ENCODE measurements at regions not wholly inside any gene's neighbourhood (a gene's known extent, or its start where the extent isn't known, plus 50 kb on each side); places are given as distances from the start of the nearest gene placed in this dataset.
A peak's percentile ranks its signal among the peaks of the same experiment; 100 is the strongest.

- peak; percentile 53; the same call in 1 of the 2 replicates for TF ChIP-seq GABPA (IDR thresholded peaks at IDR 0.05; ENCODE audit: low read depth)
- TF ChIP-seq ZNF384 (IDR thresholded peaks at IDR 0.05; ENCODE audit: borderline replicate concordance, low read depth, low read length) = no peak
- no peak for TF ChIP-seq SUZ12 (IDR thresholded peaks at IDR 0.05; ENCODE audit: unreplicated experiment)
- TF ChIP-seq RELB (IDR thresholded peaks at IDR 0.05; ENCODE audit: low read depth) = peak; percentile 86
- TF ChIP-seq CHD2 (IDR thresholded peaks at IDR 0.05; ENCODE audit: borderline replicate concordance, low read depth, low read length) = peak; percentile 77; the same call in 1 of the 2 replicates
- no peak for TF ChIP-seq ZBTB4 (CRISPR knock-in tag; IDR thresholded peaks at IDR 0.05)
- peak; percentile 84; the same call in 1 of the 2 replicates for TF ChIP-seq ZBED1 (IDR thresholded peaks at IDR 0.05; ENCODE audit: borderline replicate concordance)
- peak; percentile 87 for TF ChIP-seq CREM (IDR thresholded peaks at IDR 0.05; ENCODE audit: low read depth)
- TF ChIP-seq SREBF1 (IDR thresholded peaks at IDR 0.05; ENCODE audit: low read length) = no peak
- peak; percentile 95 for TF ChIP-seq JUNB (IDR thresholded peaks at IDR 0.05)
- TF ChIP-seq HSF1 (IDR thresholded peaks at IDR 0.05; ENCODE audit: low read depth, low read length) = no peak
- TF ChIP-seq ZBTB40 (IDR thresholded peaks at IDR 0.05; ENCODE audit: borderline replicate concordance) = no peak
- TF ChIP-seq NR2C1 (IDR thresholded peaks at IDR 0.05) = no peak
- peak; percentile 61 for TF ChIP-seq ATF7 (IDR thresholded peaks at IDR 0.05; ENCODE audit: low read depth)
- no peak for TF ChIP-seq RFX5 (IDR thresholded peaks at IDR 0.05; ENCODE audit: low read depth, low read length)
- peak; percentile 95 for TF ChIP-seq EED (IDR thresholded peaks at IDR 0.05; ENCODE audit: low read depth)
- no peak for TF ChIP-seq SMARCA5 (IDR thresholded peaks at IDR 0.05)
- TF ChIP-seq POU2F2 (IDR thresholded peaks at IDR 0.05; ENCODE audit: borderline replicate concordance, low read depth, low read length) = peak; percentile 68; the same call in 2 of the 3 replicates
These were observed 386.4 kb upstream of the MMS22L start (continued) for GRCh38 chr6:97669191-97670031.

All from GM12878 (cell line).